ENCODE measurements at regions not wholly inside any gene's neighbourhood (a gene's known extent, or its start where the extent isn't known, plus 50 kb on each side); places are given as distances from the start of the nearest gene placed in this dataset.

DNA sequence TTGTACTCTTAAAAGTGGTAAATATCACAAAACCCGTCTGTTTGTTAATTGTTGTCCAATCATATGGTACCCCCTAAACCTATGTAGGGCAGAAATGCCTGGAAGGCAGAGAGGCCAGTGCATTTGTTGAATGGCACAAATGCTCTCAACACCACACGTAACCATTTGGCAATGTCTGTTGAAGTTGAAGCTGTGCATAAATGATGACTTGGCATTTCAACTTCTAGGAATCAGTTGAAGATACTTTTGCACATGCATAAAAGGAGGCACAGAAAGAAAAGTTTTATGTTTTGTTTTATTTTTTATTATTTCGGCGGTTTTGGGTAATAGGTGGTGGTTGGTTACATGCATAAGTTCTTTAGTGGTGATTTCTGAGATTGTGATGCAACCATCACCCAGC, 246.6 kb downstream of the TAF11L14 start:
- no peak overlapping the region for H2AFZ ChIP-seq
- H3K4me3 ChIP-seq, result no peak overlapping the region
- peaks cover 14% of the 10 kb centered on the region; the same call in 1 of the 2 replicates for H3K9me2 ChIP-seq (ENCODE audit: insufficient read depth)
- H3K27ac Mint-ChIP-seq, result no peak overlapping the region
- no peaks in the 10 kb centered on the region for H3K79me2 ChIP-seq (replicated peaks; ENCODE audit: insufficient read depth)
- no peak overlapping the region for H3K4me3 Mint-ChIP-seq
- H4K20me1 ChIP-seq (replicated peaks; ENCODE audit: insufficient read depth), result no peaks in the 10 kb centered on the region
- no peak for TF ChIP-seq POLR2AphosphoS5 (IDR thresholded peaks at IDR 0.05; ENCODE audit: low read depth)
- TF ChIP-seq, protein P1, sequence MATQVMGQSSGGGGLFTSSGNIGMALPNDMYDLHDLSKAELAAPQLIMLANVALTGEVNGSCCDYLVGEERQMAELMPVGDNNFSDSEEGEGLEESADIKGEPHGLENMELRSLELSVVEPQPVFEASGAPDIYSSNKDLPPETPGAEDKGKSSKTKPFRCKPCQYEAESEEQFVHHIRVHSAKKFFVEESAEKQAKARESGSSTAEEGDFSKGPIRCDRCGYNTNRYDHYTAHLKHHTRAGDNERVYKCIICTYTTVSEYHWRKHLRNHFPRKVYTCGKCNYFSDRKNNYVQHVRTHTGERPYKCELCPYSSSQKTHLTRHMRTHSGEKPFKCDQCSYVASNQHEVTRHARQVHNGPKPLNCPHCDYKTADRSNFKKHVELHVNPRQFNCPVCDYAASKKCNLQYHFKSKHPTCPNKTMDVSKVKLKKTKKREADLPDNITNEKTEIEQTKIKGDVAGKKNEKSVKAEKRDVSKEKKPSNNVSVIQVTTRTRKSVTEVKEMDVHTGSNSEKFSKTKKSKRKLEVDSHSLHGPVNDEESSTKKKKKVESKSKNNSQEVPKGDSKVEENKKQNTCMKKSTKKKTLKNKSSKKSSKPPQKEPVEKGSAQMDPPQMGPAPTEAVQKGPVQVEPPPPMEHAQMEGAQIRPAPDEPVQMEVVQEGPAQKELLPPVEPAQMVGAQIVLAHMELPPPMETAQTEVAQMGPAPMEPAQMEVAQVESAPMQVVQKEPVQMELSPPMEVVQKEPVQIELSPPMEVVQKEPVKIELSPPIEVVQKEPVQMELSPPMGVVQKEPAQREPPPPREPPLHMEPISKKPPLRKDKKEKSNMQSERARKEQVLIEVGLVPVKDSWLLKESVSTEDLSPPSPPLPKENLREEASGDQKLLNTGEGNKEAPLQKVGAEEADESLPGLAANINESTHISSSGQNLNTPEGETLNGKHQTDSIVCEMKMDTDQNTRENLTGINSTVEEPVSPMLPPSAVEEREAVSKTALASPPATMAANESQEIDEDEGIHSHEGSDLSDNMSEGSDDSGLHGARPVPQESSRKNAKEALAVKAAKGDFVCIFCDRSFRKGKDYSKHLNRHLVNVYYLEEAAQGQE (IDR thresholded peaks at IDR 0.05; ENCODE audit: unreplicated experiment), result no peak
- TF ChIP-seq, protein P2, sequence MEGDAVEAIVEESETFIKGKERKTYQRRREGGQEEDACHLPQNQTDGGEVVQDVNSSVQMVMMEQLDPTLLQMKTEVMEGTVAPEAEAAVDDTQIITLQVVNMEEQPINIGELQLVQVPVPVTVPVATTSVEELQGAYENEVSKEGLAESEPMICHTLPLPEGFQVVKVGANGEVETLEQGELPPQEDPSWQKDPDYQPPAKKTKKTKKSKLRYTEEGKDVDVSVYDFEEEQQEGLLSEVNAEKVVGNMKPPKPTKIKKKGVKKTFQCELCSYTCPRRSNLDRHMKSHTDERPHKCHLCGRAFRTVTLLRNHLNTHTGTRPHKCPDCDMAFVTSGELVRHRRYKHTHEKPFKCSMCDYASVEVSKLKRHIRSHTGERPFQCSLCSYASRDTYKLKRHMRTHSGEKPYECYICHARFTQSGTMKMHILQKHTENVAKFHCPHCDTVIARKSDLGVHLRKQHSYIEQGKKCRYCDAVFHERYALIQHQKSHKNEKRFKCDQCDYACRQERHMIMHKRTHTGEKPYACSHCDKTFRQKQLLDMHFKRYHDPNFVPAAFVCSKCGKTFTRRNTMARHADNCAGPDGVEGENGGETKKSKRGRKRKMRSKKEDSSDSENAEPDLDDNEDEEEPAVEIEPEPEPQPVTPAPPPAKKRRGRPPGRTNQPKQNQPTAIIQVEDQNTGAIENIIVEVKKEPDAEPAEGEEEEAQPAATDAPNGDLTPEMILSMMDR (conservative IDR thresholded peaks at IDR 0.05; ENCODE audit: low read depth in 2 of 2), result no peak
- no peak for TF ChIP-seq ZNF114 (CRISPR knock-in tag; IDR thresholded peaks at IDR 0.05)
- TF ChIP-seq CREB1 (CRISPR knock-in tag; IDR thresholded peaks at IDR 0.05; ENCODE audit: low read depth), result no peak
- TF ChIP-seq EZH2 (IDR thresholded peaks at IDR 0.05; ENCODE audit: low read depth, unreplicated experiment), result no peak
- TF ChIP-seq ZNF331 (CRISPR knock-in tag; IDR thresholded peaks at IDR 0.05; ENCODE audit: low read depth), result no peak
- TF ChIP-seq, protein P3, sequence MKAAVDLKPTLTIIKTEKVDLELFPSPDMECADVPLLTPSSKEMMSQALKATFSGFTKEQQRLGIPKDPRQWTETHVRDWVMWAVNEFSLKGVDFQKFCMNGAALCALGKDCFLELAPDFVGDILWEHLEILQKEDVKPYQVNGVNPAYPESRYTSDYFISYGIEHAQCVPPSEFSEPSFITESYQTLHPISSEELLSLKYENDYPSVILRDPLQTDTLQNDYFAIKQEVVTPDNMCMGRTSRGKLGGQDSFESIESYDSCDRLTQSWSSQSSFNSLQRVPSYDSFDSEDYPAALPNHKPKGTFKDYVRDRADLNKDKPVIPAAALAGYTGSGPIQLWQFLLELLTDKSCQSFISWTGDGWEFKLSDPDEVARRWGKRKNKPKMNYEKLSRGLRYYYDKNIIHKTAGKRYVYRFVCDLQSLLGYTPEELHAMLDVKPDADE (IDR thresholded peaks at IDR 0.05), result no peak
- no peak for TF ChIP-seq STAT1 (IDR thresholded peaks at IDR 0.05; ENCODE audit: unreplicated experiment)
- TF ChIP-seq, protein P4, sequence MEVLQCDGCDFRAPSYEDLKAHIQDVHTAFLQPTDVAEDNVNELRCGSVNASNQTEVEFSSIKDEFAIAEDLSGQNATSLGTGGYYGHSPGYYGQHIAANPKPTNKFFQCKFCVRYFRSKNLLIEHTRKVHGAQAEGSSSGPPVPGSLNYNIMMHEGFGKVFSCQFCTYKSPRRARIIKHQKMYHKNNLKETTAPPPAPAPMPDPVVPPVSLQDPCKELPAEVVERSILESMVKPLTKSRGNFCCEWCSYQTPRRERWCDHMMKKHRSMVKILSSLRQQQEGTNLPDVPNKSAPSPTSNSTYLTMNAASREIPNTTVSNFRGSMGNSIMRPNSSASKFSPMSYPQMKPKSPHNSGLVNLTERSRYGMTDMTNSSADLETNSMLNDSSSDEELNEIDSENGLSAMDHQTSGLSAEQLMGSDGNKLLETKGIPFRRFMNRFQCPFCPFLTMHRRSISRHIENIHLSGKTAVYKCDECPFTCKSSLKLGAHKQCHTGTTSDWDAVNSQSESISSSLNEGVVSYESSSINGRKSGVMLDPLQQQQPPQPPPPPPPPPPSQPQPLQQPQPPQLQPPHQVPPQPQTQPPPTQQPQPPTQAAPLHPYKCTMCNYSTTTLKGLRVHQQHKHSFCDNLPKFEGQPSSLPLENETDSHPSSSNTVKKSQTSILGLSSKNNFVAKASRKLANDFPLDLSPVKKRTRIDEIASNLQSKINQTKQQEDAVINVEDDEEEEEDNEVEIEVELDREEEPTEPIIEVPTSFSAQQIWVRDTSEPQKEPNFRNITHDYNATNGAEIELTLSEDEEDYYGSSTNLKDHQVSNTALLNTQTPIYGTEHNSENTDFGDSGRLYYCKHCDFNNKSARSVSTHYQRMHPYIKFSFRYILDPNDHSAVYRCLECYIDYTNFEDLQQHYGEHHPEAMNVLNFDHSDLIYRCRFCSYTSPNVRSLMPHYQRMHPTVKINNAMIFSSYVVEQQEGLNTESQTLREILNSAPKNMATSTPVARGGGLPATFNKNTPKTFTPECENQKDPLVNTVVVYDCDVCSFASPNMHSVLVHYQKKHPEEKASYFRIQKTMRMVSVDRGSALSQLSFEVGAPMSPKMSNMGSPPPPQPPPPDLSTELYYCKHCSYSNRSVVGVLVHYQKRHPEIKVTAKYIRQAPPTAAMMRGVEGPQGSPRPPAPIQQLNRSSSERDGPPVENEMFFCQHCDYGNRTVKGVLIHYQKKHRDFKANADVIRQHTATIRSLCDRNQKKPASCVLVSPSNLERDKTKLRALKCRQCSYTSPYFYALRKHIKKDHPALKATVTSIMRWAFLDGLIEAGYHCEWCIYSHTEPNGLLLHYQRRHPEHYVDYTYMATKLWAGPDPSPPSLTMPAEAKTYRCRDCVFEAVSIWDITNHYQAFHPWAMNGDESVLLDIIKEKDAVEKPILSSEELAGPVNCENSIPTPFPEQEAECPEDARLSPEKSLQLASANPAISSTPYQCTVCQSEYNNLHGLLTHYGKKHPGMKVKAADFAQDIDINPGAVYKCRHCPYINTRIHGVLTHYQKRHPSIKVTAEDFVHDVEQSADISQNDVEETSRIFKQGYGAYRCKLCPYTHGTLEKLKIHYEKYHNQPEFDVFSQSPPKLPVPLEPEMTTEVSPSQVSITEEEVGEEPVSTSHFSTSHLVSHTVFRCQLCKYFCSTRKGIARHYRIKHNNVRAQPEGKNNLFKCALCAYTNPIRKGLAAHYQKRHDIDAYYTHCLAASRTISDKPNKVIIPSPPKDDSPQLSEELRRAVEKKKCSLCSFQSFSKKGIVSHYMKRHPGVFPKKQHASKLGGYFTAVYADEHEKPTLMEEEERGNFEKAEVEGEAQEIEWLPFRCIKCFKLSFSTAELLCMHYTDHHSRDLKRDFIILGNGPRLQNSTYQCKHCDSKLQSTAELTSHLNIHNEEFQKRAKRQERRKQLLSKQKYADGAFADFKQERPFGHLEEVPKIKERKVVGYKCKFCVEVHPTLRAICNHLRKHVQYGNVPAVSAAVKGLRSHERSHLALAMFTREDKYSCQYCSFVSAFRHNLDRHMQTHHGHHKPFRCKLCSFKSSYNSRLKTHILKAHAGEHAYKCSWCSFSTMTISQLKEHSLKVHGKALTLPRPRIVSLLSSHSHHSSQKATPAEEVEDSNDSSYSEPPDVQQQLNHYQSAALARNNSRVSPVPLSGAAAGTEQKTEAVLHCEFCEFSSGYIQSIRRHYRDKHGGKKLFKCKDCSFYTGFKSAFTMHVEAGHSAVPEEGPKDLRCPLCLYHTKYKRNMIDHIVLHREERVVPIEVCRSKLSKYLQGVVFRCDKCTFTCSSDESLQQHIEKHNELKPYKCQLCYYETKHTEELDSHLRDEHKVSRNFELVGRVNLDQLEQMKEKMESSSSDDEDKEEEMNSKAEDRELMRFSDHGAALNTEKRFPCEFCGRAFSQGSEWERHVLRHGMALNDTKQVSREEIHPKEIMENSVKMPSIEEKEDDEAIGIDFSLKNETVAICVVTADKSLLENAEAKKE (CRISPR knock-in tag; IDR thresholded peaks at IDR 0.05), result no peak
- no peak for TF ChIP-seq JUNB (IDR thresholded peaks at IDR 0.05; ENCODE audit: unreplicated experiment)
- no peak for TF ChIP-seq EZH2phosphoT487 (IDR thresholded peaks at IDR 0.05; ENCODE audit: unreplicated experiment)
- TF ChIP-seq NANOG (IDR thresholded peaks at IDR 0.05; ENCODE audit: borderline replicate concordance), result no peak
- H3K4me2 ChIP-seq, result no peak overlapping the region
- no peaks in the 10 kb centered on the region for H3K27me3 ChIP-seq (ENCODE audit: insufficient read depth)
- 0 out of 2 replicates have a peak, but pooled peaks cover 3% of the 10 kb centered on the region for H3K4me1 ChIP-seq (ENCODE audit: insufficient read depth)
- peaks cover 4% of the 10 kb centered on the region; the same call in 1 of the 3 replicates for H3K9me3 Mint-ChIP-seq
- no peaks in the 10 kb centered on the region for H3K36me3 Mint-ChIP-seq (ENCODE audit: low read depth)
- ATAC-seq (no peak), DNase-seq (ENCODE audit: low spot score) (no peak)
- H3K27me3 Mint-ChIP-seq (ENCODE audit: insufficient read depth, low read depth, poor library complexity), result no peaks in the 10 kb centered on the region
- no peak overlapping the region for H3K27ac ChIP-seq (ENCODE audit: low read depth)
- no peaks in the 10 kb centered on the region for H3K36me3 ChIP-seq (ENCODE audit: insufficient read depth)
- H3F3A ChIP-seq (replicated peaks; ENCODE audit: low read depth), result no peaks in the 10 kb centered on the region
- peaks cover 10% of the 10 kb centered on the region for H3K4me1 Mint-ChIP-seq
